ENCODE measurements at regions not wholly inside any gene's neighbourhood (a gene's known extent, or its start where the extent isn't known, plus 50 kb on each side); places are given as distances from the start of the nearest gene placed in this dataset.

DNA sequence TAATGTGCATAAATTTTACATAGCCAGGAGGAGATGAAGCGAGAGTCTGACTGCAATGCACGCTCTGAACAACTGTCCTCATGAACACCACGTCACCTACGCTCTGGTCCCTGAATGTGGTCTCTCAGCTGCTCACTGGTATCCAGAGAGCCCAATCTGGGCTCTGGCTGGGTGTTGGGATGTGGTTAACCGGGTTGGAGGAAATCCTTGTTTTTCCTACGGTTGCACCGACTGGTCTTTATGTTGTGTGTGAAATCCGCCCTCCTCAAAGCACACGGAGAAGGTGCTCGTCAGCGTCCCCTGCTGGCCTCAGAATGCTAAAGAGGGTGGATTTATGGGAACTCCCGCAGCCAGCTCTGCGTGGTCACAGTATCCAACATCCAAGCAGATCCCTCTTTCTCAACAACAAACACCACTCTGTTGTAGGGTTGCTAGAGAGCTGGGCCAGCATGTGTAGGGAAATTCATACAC, 51.8 kb upstream of the FAM89A start:
- intact Hi-C loops (cut with DNase I; ENCODE audit: low total_unique reads) = no loop called here

DNA sequence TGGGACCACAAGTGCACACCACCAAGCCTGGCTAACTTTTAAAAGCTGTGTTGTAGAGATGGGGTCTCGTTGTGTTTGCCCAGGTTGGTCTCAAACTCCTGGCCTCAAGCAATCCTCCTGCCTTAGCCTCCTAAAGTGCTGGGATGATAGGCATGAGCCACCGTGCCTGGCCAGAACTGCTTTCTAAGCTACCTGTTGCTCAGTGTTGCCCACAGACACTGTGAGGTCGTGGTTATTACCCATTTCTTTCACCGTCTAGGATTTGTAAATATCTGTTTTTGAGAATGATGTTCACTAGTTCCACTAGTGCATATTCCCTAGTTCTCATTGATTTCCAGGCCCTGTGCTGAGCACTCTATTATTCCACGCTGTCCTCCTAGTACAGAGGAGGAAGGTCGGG, 51.4 kb upstream of the FAM89A start:
- WGBS, 5 donors = 81 to 88% (median 85%) methylated on average over 6 of the region's 6 CpGs
- Histone ChIP-seq H3K27ac (no peak overlapping the region), H3K4me1 (no peaks in the 10 kb centered on the region), H3K9me3 (no peaks in the 10 kb centered on the region), H3K4me3 (no peak overlapping the region), H3K36me3 (no peaks in the 10 kb centered on the region), H3K27me3 (peaks cover 0 to 12% (median 0%) of the 10 kb centered on the region in 3 donors)
- TF ChIP-seq, protein P1, sequence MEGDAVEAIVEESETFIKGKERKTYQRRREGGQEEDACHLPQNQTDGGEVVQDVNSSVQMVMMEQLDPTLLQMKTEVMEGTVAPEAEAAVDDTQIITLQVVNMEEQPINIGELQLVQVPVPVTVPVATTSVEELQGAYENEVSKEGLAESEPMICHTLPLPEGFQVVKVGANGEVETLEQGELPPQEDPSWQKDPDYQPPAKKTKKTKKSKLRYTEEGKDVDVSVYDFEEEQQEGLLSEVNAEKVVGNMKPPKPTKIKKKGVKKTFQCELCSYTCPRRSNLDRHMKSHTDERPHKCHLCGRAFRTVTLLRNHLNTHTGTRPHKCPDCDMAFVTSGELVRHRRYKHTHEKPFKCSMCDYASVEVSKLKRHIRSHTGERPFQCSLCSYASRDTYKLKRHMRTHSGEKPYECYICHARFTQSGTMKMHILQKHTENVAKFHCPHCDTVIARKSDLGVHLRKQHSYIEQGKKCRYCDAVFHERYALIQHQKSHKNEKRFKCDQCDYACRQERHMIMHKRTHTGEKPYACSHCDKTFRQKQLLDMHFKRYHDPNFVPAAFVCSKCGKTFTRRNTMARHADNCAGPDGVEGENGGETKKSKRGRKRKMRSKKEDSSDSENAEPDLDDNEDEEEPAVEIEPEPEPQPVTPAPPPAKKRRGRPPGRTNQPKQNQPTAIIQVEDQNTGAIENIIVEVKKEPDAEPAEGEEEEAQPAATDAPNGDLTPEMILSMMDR (IDR thresholded peaks at IDR 0.05) = no peak
- TF ChIP-seq POLR2A (IDR thresholded peaks at IDR 0.05) = no peak
- no peak for TF ChIP-seq POLR2AphosphoS5 (IDR thresholded peaks at IDR 0.05)
- TF ChIP-seq EP300 (IDR thresholded peaks at IDR 0.05) = no peak
- no peak for DNase-seq
- intact Hi-C loops (cut with DNase I; ENCODE audit: low total_unique reads) = no loop called here

More for the DNA sequence above, 51.8 kb upstream of the FAM89A start:
- no peak overlapping the region for H3K27ac ChIP-seq
- H3K9me3 ChIP-seq = no peaks in the 10 kb centered on the region
- DNase-seq = peak; percentile 44 to 46
- H3K4me3 ChIP-seq = no peak overlapping the region
- no peaks in the 10 kb centered on the region for H3K4me1 ChIP-seq
- H3K36me3 ChIP-seq = no peaks in the 10 kb centered on the region
- 64 to 72% (median 65%) methylated on average over 12 to 13 of the region's 13 CpGs for WGBS, 5 donors
- peaks cover 0 to 12% (median 0%) of the 10 kb centered on the region in 3 donors for H3K27me3 ChIP-seq
- no peak for TF ChIP-seq POLR2A (IDR thresholded peaks at IDR 0.05)
- TF ChIP-seq, protein P1 (IDR thresholded peaks at IDR 0.05) = peak in 4 of 7 experiments; percentile 27 to 43 (median 35)

Measured in stomach (tissue), 8 donors.